Heart left ventricle (tissue), 13 donors: ENCODE measurements at regions not wholly inside any gene's neighbourhood (a gene's known extent, or its start where the extent isn't known, plus 50 kb on each side); places are given as distances from the start of the nearest gene placed in this dataset.

Experiments used
- POLR2A ChIP-seq, 2 donors: fragments of 450-650 bp; IDR thresholded peaks; one replicate each; pipeline ENCODE4 v1.6.1; 2017; ENCODE audit warnings: antibody characterized with exemption in 2 of 2, mild to moderate bottlenecking in 2 of 2, moderate library complexity in 2 of 2
- TF ChIP-seq, protein P1 (sequence below), 12 donors: fragments of 200-600 bp; sonication (generic) in 4 of 12; IDR thresholded peaks; one replicate each; pipeline versions ENCODE4 v1.5.0 to v1.8.0; 2018 to 2022; ENCODE audit warnings: antibody characterized with exemption in 12 of 12, mild to moderate bottlenecking in 5 of 12
- donor health status: ischemic (EF 13 %, LVEDD 7.1; RV severe dilation, severe dysfunction).
- donor health status: DM: no; HTN: yes; CAD: no.
- donor health status: DM: no; HTN: no; CAD: no.
- donor health status: ischemic (EF 25% LVEDD 6.9; RV normal size, moderate dysfunction).
- donor health status: ischemic (EF 25% LVEDD 5.7; RV mildly dilated, moderate dysfunction).
- donor health status: ischemic (EF 35%, LVEDD 5.7; RV mildly dilated, moderate dysfunction).
- donor health status: nonischemic (EF 11% LVEDD 7.7; RV severe dilation, severe dysfunction).
- donor health status: DM: yes; HTN: yes; CAD: no.
- donor health status: PGD.
- donor health status: ischemic (EF 29% LVEDD 5.4; RV normal size, mild dysfunction).
- donor health status: nonischemic (EF 23%, LVEDD 6.1; RV moderate dilation, normal function).

DNA sequence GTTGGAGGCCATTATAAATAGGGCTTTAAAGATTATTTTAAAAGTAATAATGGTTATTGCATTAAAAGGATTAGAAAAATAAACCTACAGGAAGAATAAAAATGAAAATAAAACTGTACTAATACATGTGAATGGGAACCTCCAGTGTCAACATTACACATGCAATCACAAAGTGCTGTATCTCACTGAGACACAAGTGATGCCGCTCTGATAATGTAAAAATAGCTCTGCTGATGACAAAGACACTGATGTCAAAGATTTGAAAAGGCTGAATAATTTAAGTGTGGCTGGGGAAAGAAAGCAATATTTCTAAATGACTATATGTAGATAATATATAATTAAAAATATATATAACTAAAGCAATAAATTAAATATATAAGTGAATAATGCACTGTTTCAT, 129.1 kb upstream of the RAP2B start:
- TF ChIP-seq, protein P1, sequence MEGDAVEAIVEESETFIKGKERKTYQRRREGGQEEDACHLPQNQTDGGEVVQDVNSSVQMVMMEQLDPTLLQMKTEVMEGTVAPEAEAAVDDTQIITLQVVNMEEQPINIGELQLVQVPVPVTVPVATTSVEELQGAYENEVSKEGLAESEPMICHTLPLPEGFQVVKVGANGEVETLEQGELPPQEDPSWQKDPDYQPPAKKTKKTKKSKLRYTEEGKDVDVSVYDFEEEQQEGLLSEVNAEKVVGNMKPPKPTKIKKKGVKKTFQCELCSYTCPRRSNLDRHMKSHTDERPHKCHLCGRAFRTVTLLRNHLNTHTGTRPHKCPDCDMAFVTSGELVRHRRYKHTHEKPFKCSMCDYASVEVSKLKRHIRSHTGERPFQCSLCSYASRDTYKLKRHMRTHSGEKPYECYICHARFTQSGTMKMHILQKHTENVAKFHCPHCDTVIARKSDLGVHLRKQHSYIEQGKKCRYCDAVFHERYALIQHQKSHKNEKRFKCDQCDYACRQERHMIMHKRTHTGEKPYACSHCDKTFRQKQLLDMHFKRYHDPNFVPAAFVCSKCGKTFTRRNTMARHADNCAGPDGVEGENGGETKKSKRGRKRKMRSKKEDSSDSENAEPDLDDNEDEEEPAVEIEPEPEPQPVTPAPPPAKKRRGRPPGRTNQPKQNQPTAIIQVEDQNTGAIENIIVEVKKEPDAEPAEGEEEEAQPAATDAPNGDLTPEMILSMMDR (IDR thresholded peaks at IDR 0.05), result no peak
- no peak for TF ChIP-seq POLR2A (IDR thresholded peaks at IDR 0.05)
